ENCODE measurements at regions not wholly inside any gene's neighbourhood (a gene's known extent, or its start where the extent isn't known, plus 50 kb on each side); places are given as distances from the start of the nearest gene placed in this dataset.

DNA sequence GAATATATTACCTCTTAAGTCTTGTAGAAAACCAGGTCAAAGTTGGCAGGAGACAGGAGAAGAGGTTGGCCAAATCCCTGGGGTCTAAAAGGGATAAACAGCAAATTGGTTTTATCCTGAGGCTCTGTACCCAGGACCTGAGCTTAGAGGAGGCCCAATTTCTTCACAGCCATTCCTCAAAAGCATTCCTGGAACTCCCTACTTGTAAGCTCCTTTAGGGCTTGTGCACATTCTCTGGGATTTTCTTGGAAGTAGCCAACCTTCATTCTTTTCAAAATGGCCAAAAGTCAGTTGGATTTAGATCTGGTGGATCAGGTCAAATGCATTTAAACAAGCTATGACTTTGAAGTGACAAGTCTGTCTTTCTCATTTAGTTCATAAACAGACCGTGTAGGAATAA is 152.1 kb upstream of the PLXNC1 start:
- TF ChIP-seq, protein P1, sequence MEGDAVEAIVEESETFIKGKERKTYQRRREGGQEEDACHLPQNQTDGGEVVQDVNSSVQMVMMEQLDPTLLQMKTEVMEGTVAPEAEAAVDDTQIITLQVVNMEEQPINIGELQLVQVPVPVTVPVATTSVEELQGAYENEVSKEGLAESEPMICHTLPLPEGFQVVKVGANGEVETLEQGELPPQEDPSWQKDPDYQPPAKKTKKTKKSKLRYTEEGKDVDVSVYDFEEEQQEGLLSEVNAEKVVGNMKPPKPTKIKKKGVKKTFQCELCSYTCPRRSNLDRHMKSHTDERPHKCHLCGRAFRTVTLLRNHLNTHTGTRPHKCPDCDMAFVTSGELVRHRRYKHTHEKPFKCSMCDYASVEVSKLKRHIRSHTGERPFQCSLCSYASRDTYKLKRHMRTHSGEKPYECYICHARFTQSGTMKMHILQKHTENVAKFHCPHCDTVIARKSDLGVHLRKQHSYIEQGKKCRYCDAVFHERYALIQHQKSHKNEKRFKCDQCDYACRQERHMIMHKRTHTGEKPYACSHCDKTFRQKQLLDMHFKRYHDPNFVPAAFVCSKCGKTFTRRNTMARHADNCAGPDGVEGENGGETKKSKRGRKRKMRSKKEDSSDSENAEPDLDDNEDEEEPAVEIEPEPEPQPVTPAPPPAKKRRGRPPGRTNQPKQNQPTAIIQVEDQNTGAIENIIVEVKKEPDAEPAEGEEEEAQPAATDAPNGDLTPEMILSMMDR (conservative IDR thresholded peaks at IDR 0.05): no peak
- no peak for TF ChIP-seq ZFX (IDR thresholded peaks at IDR 0.05)

Measured in C4-2B (cell line).